Vagina (tissue), 2 donors: ENCODE measurements at regions not wholly inside any gene's neighbourhood (a gene's known extent, or its start where the extent isn't known, plus 50 kb on each side); places are given as distances from the start of the nearest gene placed in this dataset.

Experiments
- POLR2AphosphoS5 ChIP-seq, 2 donors: sonication (generic); formaldehyde crosslinking; IDR thresholded peaks; one replicate each; pipeline ENCODE4 v1.9.0; 2017; ENCODE audit warnings: antibody characterized with exemption in 2 of 2, mild to moderate bottlenecking in 2 of 2, low read depth in 1 of 2; ENCODE audit not compliant: insufficient read depth in 1 of 2
- TF ChIP-seq, protein P1 (sequence below), 3 experiments: fragments of 450-650 bp in 2 of 3; fragments of 200-600 bp in 1 of 3; sonication (generic) in 1 of 3; IDR thresholded peaks; one replicate each; pipeline ENCODE4 v1.5.1; 2017 to 2019; ENCODE audit warnings: antibody characterized with exemption in 3 of 3, mild to moderate bottlenecking in 2 of 3, moderate library complexity in 2 of 3

DNA sequence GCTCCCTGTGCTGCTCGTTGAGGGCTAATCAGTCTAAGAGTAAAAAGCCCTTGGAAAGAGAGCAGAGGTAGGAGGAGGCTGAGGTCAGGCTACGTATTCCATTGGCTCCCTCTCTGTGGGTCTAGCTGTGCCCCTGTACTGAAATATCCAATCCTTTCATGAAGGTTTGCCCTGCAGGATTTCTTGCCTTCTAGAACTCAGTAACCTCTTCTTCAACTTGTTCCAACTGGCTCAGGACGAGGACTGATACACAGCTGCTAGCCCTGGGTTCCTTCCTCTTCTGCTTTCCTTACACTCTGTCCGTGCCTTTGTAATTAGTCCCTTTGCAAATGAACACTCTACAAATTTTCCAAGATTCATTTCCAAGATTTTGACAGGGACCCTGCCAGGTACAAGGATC is 560.5 kb downstream of the ACTR3B start:
- no peak for TF ChIP-seq POLR2AphosphoS5 (IDR thresholded peaks at IDR 0.05; ENCODE audit: insufficient read depth in 1 of 2, low read depth in 1 of 2)
- TF ChIP-seq, protein P1, sequence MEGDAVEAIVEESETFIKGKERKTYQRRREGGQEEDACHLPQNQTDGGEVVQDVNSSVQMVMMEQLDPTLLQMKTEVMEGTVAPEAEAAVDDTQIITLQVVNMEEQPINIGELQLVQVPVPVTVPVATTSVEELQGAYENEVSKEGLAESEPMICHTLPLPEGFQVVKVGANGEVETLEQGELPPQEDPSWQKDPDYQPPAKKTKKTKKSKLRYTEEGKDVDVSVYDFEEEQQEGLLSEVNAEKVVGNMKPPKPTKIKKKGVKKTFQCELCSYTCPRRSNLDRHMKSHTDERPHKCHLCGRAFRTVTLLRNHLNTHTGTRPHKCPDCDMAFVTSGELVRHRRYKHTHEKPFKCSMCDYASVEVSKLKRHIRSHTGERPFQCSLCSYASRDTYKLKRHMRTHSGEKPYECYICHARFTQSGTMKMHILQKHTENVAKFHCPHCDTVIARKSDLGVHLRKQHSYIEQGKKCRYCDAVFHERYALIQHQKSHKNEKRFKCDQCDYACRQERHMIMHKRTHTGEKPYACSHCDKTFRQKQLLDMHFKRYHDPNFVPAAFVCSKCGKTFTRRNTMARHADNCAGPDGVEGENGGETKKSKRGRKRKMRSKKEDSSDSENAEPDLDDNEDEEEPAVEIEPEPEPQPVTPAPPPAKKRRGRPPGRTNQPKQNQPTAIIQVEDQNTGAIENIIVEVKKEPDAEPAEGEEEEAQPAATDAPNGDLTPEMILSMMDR (IDR thresholded peaks at IDR 0.05) = no peak
